Amniotic stem cell (primary cell): ENCODE measurements at regions not wholly inside any gene's neighbourhood (a gene's known extent, or its start where the extent isn't known, plus 50 kb on each side); places are given as distances from the start of the nearest gene placed in this dataset.

Experiments
- DNase-seq: peaks from one replicate; lab custom pipeline; 2025; lab: John Stamatoyannopoulos, UW

GRCh38 chr2:23286758-23287704 is 97.9 kb upstream of the KLHL29 start:
- no peak for DNase-seq

DNA sequence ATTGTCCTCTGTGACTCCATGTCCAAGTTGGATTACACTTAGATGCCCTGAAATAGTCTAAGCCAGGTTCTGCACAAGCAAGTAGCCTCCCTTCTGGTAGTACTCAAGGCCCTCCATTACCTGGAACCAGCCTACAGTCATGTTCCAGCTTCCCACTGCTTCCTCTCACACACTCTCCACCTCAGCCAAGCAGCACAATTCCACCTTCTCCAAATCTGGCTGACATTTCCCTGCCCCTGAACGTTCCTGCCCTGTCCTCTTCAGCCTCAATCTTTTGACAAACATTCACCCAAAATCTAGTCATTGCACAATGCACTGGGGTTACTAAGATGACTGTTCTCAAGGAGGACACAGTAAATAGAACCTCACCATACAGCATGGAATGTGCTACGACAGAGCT is 95.3 kb upstream of the KLHL29 start:
- DNase-seq = no peak

- no peak for DNase-seq
Measured at GRCh38 chr2:23291239-23291638, 93.7 kb upstream of the KLHL29 start.

GRCh38 chr2:23292024-23292423 is 93.0 kb upstream of the KLHL29 start:
- DNase-seq = no peak

- no peak for DNase-seq
Measured at GRCh38 chr2:23293063-23293462, 91.9 kb upstream of the KLHL29 start.

DNA sequence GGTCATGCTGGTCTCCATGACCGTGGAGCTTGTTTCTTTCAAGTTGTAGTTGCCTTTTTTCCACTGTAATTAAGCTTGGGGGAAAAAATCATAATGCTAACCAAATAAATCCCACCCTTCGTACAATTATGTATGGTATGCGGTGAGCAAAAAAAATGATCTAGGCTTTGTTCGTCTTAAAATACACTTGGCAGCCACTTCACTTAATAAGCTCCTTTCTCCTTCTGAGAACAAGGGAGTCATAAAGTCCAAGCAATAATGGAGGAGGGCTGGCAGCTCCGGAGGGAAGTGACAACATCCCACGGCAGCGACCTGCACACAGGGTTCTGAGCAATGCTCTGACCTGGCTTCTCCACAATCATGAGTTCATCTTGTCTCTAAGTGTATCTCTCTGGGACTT is 91.2 kb upstream of the KLHL29 start:
- no peak for DNase-seq

GRCh38 chr2:23294238-23294637 is 90.7 kb upstream of the KLHL29 start:
- DNase-seq = no peak

DNA sequence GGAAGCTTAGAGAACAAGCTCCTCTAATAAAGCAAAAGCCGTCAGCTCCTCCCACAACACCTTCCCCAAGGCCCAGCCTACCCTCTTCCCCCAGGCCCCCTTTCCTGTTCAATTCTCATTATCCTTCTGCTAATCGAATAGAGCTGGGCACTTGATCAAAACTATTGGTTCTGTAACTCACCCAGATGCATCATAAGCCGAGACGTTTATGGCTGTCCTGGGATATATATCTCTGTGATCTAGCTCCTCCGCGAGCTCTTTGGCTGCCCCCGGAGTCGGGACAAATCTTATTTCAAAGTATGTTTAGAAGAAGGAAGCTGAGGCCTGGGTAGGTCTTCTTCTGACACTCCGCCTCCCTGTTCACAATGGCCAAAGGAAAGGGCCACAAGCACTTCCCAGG is 88.3 kb upstream of the KLHL29 start:
- DNase-seq = no peak

DNA sequence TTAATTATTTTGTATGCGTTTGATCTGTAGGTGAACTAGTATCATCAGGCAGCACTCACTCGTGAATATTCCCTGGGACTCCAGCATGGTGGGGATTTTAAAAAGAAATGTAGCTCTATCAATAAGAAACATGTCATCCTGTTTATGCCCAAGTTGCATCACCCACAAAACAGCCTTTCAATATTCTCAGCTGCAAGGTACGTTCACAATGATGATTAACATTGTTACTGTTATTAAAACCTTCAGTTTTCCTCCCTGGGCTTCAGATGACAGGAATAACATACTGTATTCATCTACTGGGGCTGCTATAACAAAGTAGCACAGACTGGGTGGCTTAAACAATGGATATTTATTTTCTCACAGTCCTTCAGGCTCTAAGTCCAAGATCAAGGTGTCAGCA is 87.9 kb upstream of the KLHL29 start:
- DNase-seq = no peak

DNA sequence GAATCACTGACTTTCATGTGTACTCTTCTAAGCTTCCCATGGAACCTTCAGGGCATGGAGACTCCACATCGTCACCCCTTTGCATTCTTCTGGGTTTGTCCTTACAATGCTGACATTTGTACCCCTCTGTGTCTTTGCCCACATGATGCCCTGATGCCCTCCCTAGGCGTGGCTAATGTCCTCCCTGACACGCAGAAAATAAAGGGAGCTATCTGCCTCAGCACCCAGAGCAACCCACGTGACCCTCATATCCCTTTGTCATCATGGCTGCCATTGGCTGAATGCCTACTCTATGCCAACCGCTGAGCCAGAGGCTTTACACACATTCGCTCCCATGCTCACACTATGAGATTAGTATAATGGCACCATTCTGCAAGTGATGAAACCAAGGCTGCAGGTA is 86.4 kb upstream of the KLHL29 start:
- no peak for DNase-seq

- no peak for DNase-seq
Measured at GRCh38 chr2:23299476-23300195, 85.3 kb upstream of the KLHL29 start.

DNA sequence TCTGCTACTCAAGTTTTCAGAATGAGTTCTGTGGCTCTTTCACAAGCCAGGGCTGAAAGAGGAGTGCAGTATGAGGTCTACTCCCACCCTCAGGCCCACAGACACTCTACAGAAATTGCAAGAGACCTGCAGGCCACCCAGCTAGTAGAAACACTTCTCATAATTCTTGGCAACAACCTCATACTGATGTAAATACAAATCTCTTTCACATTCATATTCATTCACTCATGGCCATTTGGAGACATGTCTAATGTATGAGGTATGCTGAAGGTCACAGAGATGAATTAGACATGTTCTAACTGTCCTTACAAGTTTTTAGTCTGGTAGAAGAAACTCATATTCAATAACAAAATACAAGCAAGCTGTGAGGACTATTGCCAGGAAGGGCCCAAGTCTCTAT is 83.8 kb upstream of the KLHL29 start:
- no peak for DNase-seq

- DNase-seq = no peak
Measured at GRCh38 chr2:23302591-23302990, 82.4 kb upstream of the KLHL29 start.

GRCh38 chr2:23306401-23306800 is 78.6 kb upstream of the KLHL29 start:
- DNase-seq = no peak

- DNase-seq = no peak
Measured at GRCh38 chr2:23311186-23311585, 73.8 kb upstream of the KLHL29 start.

- no peak for DNase-seq
Measured at GRCh38 chr2:23312996-23313606, 71.9 kb upstream of the KLHL29 start.

GRCh38 chr2:23314687-23315086 is 70.3 kb upstream of the KLHL29 start:
- no peak for DNase-seq

- no peak for DNase-seq
Measured at GRCh38 chr2:23320058-23320457, 64.9 kb upstream of the KLHL29 start.

DNA sequence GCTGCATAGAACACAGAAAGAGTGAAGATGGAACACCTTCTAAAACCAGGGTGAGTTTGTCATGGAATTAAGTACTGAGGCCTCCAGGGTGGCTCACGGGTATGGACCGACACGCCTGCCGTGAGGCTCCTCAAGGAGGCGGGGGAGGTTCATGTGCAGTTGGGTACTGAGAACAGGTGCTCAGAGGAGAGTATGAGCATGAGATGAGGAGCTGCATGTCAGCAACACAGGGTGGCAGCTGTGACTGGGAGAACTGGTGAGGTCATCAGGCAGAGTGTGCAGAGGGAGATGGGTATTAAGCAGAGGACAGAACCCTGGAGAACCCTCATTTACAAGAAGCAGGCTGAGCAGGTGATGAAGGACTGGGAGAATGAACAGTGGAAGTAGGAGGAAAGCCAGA is 63.2 kb upstream of the KLHL29 start:
- DNase-seq = no peak

GRCh38 chr2:23322567-23323197 is 62.3 kb upstream of the KLHL29 start:
- no peak for DNase-seq

DNA sequence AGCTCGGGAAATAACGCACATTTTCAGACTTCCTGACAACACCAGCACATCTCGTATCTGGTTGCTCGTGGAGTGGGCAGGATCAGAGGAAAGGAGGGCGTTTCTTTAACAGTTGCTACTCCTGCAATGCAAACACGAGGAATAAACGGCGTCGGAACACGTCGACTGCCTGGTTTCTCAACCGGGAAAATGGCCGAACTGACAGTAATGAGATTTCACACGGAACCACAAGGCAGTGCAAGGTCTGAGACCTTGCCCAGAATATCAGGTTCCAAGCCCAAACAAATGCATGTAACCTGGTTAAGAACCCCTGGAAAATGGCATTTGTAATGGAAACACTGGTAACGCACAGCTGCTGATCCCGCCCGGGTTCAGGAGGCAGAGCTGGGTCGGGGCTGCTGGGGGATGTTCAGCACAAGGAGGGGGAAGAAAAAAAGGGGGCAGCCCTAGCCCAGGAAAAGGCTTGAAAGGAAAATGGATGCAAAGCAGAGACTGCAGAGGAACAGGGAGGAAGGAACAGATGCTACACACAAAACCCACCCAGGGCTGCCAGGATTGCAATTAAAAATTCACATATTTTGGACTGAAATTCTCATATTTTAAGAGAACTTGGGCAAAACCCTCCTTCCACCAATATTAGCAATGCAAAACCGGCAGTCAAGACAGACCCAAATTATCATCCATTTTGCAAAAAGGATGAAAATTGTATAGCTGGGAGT is 61.6 kb upstream of the KLHL29 start:
- no peak for DNase-seq
